GM12878 (cell line): ENCODE measurements at regions not wholly inside any gene's neighbourhood (a gene's known extent, or its start where the extent isn't known, plus 50 kb on each side); places are given as distances from the start of the nearest gene placed in this dataset.

ENCODE experiments used
- CBX5 ChIP-seq: sonication (generic); IDR thresholded peaks from 2 replicates; pipeline ENCODE4 v1.6.1; 2016; ENCODE audit warnings: low read depth, moderate library complexity, mild to moderate bottlenecking, inconsistent platforms
- CTCF ChIP-seq, 3 experiments: IDR thresholded peaks in 2 of 3; conservative IDR thresholded peaks in 1 of 3; 2 replicates each; pipeline ENCODE4 v1.5.1; 2011; ENCODE audit warnings: low read depth in 3 of 3, low read length in 3 of 3, mild to moderate bottlenecking in 3 of 3, control low read depth in 2 of 3, moderate library complexity in 2 of 3, inconsistent platforms in 1 of 3, mixed read lengths in 1 of 3; ENCODE audit not compliant: control insufficient read depth in 2 of 3, insufficient read depth in 1 of 3; ENCODE audit errors: extremely low read depth in 1 of 3
- SIX5 ChIP-seq: IDR thresholded peaks from 2 replicates; pipeline ENCODE4 v1.6.1; 2011; ENCODE audit warnings: mild to moderate bottlenecking, low read depth, low read length, moderate library complexity; ENCODE audit not compliant: severe bottlenecking

- no peak for TF ChIP-seq CTCF (IDR thresholded peaks at IDR 0.05 in 2 of 3, conservative IDR thresholded peaks at IDR 0.05 in 1 of 3; ENCODE audit: control insufficient read depth in 2 of 3, extremely low read depth in 1 of 3, insufficient read depth in 1 of 3, low read depth in 3 of 3, low read length in 3 of 3)
- TF ChIP-seq CBX5: no peak
- TF ChIP-seq SIX5: no peak
Observed at GRCh38 chr1:37265156-37265555, 209.2 kb upstream of the ZC3H12A start.
